GM12878 (cell line): ENCODE measurements at regions not wholly inside any gene's neighbourhood (a gene's known extent, or its start where the extent isn't known, plus 50 kb on each side); places are given as distances from the start of the nearest gene placed in this dataset.

ENCODE experiments used
- ATAC-seq: fragments of 200-7000 bp; cut with Tn5 transposase; 3 replicates; pipeline ENCODE4 v1.9.1; 2020; ENCODE audit warnings: mild to moderate bottlenecking, moderate library complexity
- BruUV-seq: library from RNA; stranded (reverse); fragments of 400-500 nt; replicated peaks from 2 replicates; lab custom pipeline; 2021; lab: Mats Ljungman, UMichigan
- CTCF ChIA-PET: fragments of 300-600 bp; sonication (Branson Sonifier 250); formaldehyde crosslinking; extraction: SDS; loops from one replicate; lab custom pipeline; 2021; ENCODE audit warnings: inconsistent platforms; lab: Yijun Ruan, JAX
- POLR2A ChIA-PET: fragments of 350-600 bp; formaldehyde crosslinking; extraction: SDS; loops from one replicate; lab custom pipeline; 2021; ENCODE audit warnings: inconsistent platforms; lab: Charles Lee
- RAD21 ChIA-PET: fragments of 300-600 bp; sonication (Branson Sonifier 250); formaldehyde crosslinking; loops from one replicate; lab custom pipeline; 2023; ENCODE audit warnings: antibody characterized with exemption; ENCODE audit not compliant: unreplicated experiment; lab: Charles Lee
- SMC1A ChIA-PET: fragments of 300-600 bp; sonication (Branson Sonifier 250); formaldehyde crosslinking; loops from one replicate; lab custom pipeline; 2023; ENCODE audit not compliant: unreplicated experiment, uncharacterized antibody; lab: Charles Lee
- DNase-seq: peaks from one replicate; pipeline ENCODE4 v3.0.0-alpha.2; 2011; ENCODE audit warnings: low read depth, low spot score
- FAIRE-seq: peaks from 3 replicates; lab custom pipeline; 2011; peaks lifted over from hg19 to GRCh38; lab: Jason Lieb, UNC
- H2AFZ ChIP-seq: 2 replicates; pipeline ENCODE4 v1.6.0; 2011; ENCODE audit warnings: low read depth, low read length, control low read depth; ENCODE audit not compliant: control insufficient read depth
- H3K27ac ChIP-seq: 2 replicates; pipeline ENCODE4 v1.5.1; 2011; ENCODE audit warnings: control low read depth; ENCODE audit not compliant: control insufficient read depth, insufficient read depth
- H3K27me3 ChIP-seq, 2 experiments: replicated peaks in 1 of 2; 2 replicates each; pipeline versions ENCODE4 v1.6.0 to v1.6.1; 2011; ENCODE audit warnings: low read length in 1 of 2; ENCODE audit not compliant: control insufficient read depth in 2 of 2, insufficient read depth in 2 of 2
- H3K36me3 ChIP-seq, 2 experiments: 2 replicates each; pipeline ENCODE4 v1.5.1; 2011; ENCODE audit warnings: low read length in 1 of 2; ENCODE audit not compliant: control insufficient read depth in 2 of 2, insufficient read depth in 2 of 2
- H3K4me1 ChIP-seq: 2 replicates; pipeline ENCODE4 v1.6.1; 2011; ENCODE audit warnings: mild to moderate bottlenecking, low read length, moderate library complexity, mixed read lengths; ENCODE audit not compliant: control insufficient read depth, insufficient read depth
- H3K4me2 ChIP-seq: 2 replicates; pipeline ENCODE4 v1.6.0; 2011; ENCODE audit warnings: control low read depth; ENCODE audit not compliant: control insufficient read depth, insufficient read depth
- H3K4me3 ChIP-seq: fragments of 200-600 bp; sonication (generic); 2 replicates; pipeline ENCODE4 v1.5.1; 2016
- H3K79me2 ChIP-seq: 2 replicates; pipeline ENCODE4 v1.6.0; 2011; ENCODE audit warnings: low read length; ENCODE audit not compliant: control insufficient read depth, insufficient read depth
- H3K9ac ChIP-seq: 2 replicates; pipeline ENCODE4 v1.8.0; 2011; ENCODE audit warnings: low read length, control low read depth, mixed read lengths; ENCODE audit not compliant: control insufficient read depth, insufficient read depth
- H3K9me3 ChIP-seq: replicated peaks from 3 replicates; pipeline ENCODE4 v1.5.1; 2011; ENCODE audit warnings: mild to moderate bottlenecking, low read length; ENCODE audit not compliant: control insufficient read depth, insufficient read depth
- H4K20me1 ChIP-seq: 2 replicates; pipeline ENCODE4 v1.6.0; 2011; ENCODE audit not compliant: control insufficient read depth, insufficient read depth
- BCL3 ChIP-seq: IDR thresholded peaks from 2 replicates; pipeline ENCODE4 v1.6.1; 2011; ENCODE audit warnings: borderline replicate concordance, low read depth, mild to moderate bottlenecking, moderate library complexity, low read length; ENCODE audit not compliant: insufficient read depth, poor library complexity, severe bottlenecking
- BMI1 ChIP-seq: fragments of 450-650 bp; IDR thresholded peaks from 2 replicates; pipeline ENCODE4 v1.6.1; 2016; ENCODE audit warnings: mild to moderate bottlenecking, moderate library complexity, borderline replicate concordance
- CBFB ChIP-seq: IDR thresholded peaks from 2 replicates; pipeline ENCODE4 v1.6.1; 2016; ENCODE audit warnings: antibody characterized with exemption, low read depth
- CBX3 ChIP-seq: fragments of 200-600 bp; sonication (generic); IDR thresholded peaks from 2 replicates; pipeline ENCODE4 v1.6.1; 2016; ENCODE audit warnings: low read depth, borderline replicate concordance
- CHD1 ChIP-seq: IDR thresholded peaks from 2 replicates; pipeline ENCODE4 v1.6.1; 2012; ENCODE audit warnings: low read depth, low read length, improper control_type of control experiment
- IKZF2 ChIP-seq, 2 experiments: fragments of 450-650 bp; IDR thresholded peaks; 2 replicates each; pipeline ENCODE4 v1.6.1; 2017; ENCODE audit warnings: mild to moderate bottlenecking in 2 of 2, moderate library complexity in 2 of 2
- NFIC ChIP-seq: IDR thresholded peaks from 2 replicates; pipeline ENCODE4 v1.6.1; 2012; ENCODE audit warnings: low read depth, mild to moderate bottlenecking, inconsistent platforms, low read length, moderate library complexity
- NFYA ChIP-seq: IDR thresholded peaks from 2 replicates; pipeline ENCODE4 v1.6.1; 2011; ENCODE audit warnings: low read depth, mild to moderate bottlenecking, low read length, improper control_type of control experiment, borderline replicate concordance
- RAD51 ChIP-seq: fragments of 450-650 bp; IDR thresholded peaks from 2 replicates; pipeline ENCODE4 v1.6.1; 2016; ENCODE audit warnings: moderate library complexity, mild to moderate bottlenecking, inconsistent platforms
- TCF7 ChIP-seq: IDR thresholded peaks from 2 replicates; pipeline ENCODE4 v1.6.1; 2014; ENCODE audit warnings: antibody characterized with exemption, borderline replicate concordance
- WRNIP1 ChIP-seq: IDR thresholded peaks from 2 replicates; pipeline ENCODE4 v1.6.1; 2011; ENCODE audit warnings: low read depth, low read length, improper control_type of control experiment, borderline replicate concordance
- YY1 ChIP-seq: IDR thresholded peaks from 2 replicates; pipeline ENCODE4 v1.6.1; 2011; ENCODE audit warnings: low read depth, mild to moderate bottlenecking, low read length
- ZNF207 ChIP-seq: fragments of 450-650 bp; IDR thresholded peaks from 2 replicates; pipeline ENCODE4 v1.6.1; 2014; ENCODE audit warnings: antibody characterized with exemption, mild to moderate bottlenecking, borderline replicate concordance
- ZNF274 ChIP-seq: IDR thresholded peaks from one replicate; pipeline ENCODE4 v1.8.0; 2011; ENCODE audit not compliant: insufficient read length, insufficient read depth
- ZNF592 ChIP-seq: fragments of 450-650 bp; IDR thresholded peaks from 2 replicates; pipeline ENCODE4 v1.6.1; 2017; ENCODE audit warnings: mild to moderate bottlenecking, moderate library complexity
- WGBS: methylation state at CpG from one replicate; pipeline ENCODE4 v1.1.6; 2016; ENCODE audit warnings: low lambda C conversion rate; ENCODE audit not compliant: insufficient replicate concordance, insufficient coverage; ENCODE audit errors: missing lambda C conversion rate; 5-methylcytosine and 5-hydroxymethylcytosine counted together
- in situ Hi-C: fragments of 300-500 bp; cut with MboI; formaldehyde crosslinking; loops from 9 replicates; pipeline ENCODE4 v1.14.3; 2018; ENCODE audit warnings: mixed read lengths
- intact Hi-C: fragments of 100-400 bp; cut with micrococcal nuclease; formaldehyde crosslinking; loops from one replicate; pipeline ENCODE4 v1.14.2; 2022; ENCODE audit not compliant: unreplicated experiment
- TF ChIP-seq, protein P1 (sequence below): fragments of 450-650 bp; IDR thresholded peaks from 2 replicates; pipeline ENCODE4 v1.6.1; 2017; ENCODE audit warnings: mild to moderate bottlenecking, moderate library complexity

GRCh38 chr3:43180027-43180426, 74.1 kb upstream of the POMGNT2 start:
- Histone ChIP-seq H3K27ac (peak overlapping the region; percentile 53), H3K4me3 (no peak overlapping the region), H2AFZ (peak overlapping the region; percentile 85), H3K79me2 (no peaks in the 10 kb centered on the region), H3K9me3 (no peaks in the 10 kb centered on the region), H3K36me3 (no peaks in the 10 kb centered on the region), H3K9ac (no peak overlapping the region), H4K20me1 (no peaks in the 10 kb centered on the region), H3K27me3 (no peaks in the 10 kb centered on the region), H3K4me1 (peaks cover 20% of the 10 kb centered on the region), H3K4me2 (peak overlapping the region; percentile 31)
- ChIA-PET RAD21 (interaction anchor here (0.9 to 1.8 kb wide), 3 partner anchors 18 to 33 kb away, joined by 3 to 6 read pairs (median 6); no protein-coding TSS in a partner anchor), CTCF (interaction anchor here (1.0 kb wide), 2 partner anchors 34 to 109 kb away, joined by 3 to 7 read pairs; no protein-coding TSS in a partner anchor), POLR2A (interaction anchor here (0.8 kb wide), 1 partner anchor 28 kb away, joined by 3 read pairs; no protein-coding TSS in a partner anchor), SMC1A (interaction anchor here (1.0 to 3.4 kb wide), 8 partner anchors 9 to 105 kb away, joined by 3 to 16 read pairs (median 4); no protein-coding TSS in a partner anchor)
- FAIRE-seq (no peak), DNase-seq (peak; percentile 26), ATAC-seq (peak; percentile 75)
- in situ Hi-C loops (no loop called here), intact Hi-C loops (no loop called here)
- no TSS peak for BruUV-seq
- WGBS: 2% methylated on average over 4 of the region's 4 CpGs
- TF ChIP-seq NFIC (no peak), TCF7 (no peak), CBFB (no peak), CBX3 (no peak), WRNIP1 (no peak), BCL3 (no peak), RAD51 (no peak), CHD1 (no peak), IKZF2 (IDR thresholded peaks at IDR 0.05) (0 out of 4 replicates have a peak, but pooled peaks of 1 of the 2 experiments have one; percentile 16), ZNF274 (no peak), BMI1 (no peak), NFYA (no peak), YY1 (no peak), ZNF207 (no peak), ZNF592 (no peak)
- TF ChIP-seq, protein P1, sequence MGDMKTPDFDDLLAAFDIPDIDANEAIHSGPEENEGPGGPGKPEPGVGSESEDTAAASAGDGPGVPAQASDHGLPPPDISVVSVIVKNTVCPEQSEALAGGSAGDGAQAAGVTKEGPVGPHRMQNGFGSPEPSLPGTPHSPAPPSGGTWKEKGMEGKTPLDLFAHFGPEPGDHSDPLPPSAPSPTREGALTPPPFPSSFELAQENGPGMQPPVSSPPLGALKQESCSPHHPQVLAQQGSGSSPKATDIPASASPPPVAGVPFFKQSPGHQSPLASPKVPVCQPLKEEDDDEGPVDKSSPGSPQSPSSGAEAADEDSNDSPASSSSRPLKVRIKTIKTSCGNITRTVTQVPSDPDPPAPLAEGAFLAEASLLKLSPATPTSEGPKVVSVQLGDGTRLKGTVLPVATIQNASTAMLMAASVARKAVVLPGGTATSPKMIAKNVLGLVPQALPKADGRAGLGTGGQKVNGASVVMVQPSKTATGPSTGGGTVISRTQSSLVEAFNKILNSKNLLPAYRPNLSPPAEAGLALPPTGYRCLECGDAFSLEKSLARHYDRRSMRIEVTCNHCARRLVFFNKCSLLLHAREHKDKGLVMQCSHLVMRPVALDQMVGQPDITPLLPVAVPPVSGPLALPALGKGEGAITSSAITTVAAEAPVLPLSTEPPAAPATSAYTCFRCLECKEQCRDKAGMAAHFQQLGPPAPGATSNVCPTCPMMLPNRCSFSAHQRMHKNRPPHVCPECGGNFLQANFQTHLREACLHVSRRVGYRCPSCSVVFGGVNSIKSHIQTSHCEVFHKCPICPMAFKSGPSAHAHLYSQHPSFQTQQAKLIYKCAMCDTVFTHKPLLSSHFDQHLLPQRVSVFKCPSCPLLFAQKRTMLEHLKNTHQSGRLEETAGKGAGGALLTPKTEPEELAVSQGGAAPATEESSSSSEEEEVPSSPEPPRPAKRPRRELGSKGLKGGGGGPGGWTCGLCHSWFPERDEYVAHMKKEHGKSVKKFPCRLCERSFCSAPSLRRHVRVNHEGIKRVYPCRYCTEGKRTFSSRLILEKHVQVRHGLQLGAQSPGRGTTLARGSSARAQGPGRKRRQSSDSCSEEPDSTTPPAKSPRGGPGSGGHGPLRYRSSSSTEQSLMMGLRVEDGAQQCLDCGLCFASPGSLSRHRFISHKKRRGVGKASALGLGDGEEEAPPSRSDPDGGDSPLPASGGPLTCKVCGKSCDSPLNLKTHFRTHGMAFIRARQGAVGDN: 0 out of 2 replicates have a peak, but pooled peaks have one; percentile 46
